ENCODE measurements at regions not wholly inside any gene's neighbourhood (a gene's known extent, or its start where the extent isn't known, plus 50 kb on each side); places are given as distances from the start of the nearest gene placed in this dataset.

- ChIA-PET CTCF (no interaction called here), POLR2A (ENCODE audit: low non-redundant PET) (no interaction called here)
- DNase-seq (ENCODE audit: low spot score): no peak
- no peak overlapping the region for H3K27ac ChIP-seq (ENCODE audit: low read depth, low read length, poor library complexity, severe bottlenecking)
- intact Hi-C loops (cut with micrococcal nuclease; ENCODE audit: unreplicated experiment): no loop called here
- H3K4me1 ChIP-seq (ENCODE audit: insufficient read depth, low read length, poor library complexity, severe bottlenecking): no peaks in the 10 kb centered on the region
- H3K36me3 ChIP-seq (ENCODE audit: insufficient read depth, low read length, poor library complexity, severe bottlenecking): no peaks in the 10 kb centered on the region
- H3K4me3 ChIP-seq (ENCODE audit: low read depth, low read length, poor library complexity, severe bottlenecking): no peak overlapping the region
- peaks cover 24% of the 10 kb centered on the region for H3K9me3 ChIP-seq (ENCODE audit: low read depth, low read length, poor library complexity, severe bottlenecking)
- no TSS peak for BruUV-seq (replicated peaks)
- H3K27me3 ChIP-seq (replicated peaks; ENCODE audit: insufficient read depth, low read depth, low read length, poor library complexity): no peaks in the 10 kb centered on the region
- TF ChIP-seq CTCF (conservative IDR thresholded peaks at IDR 0.05; ENCODE audit: low read depth, low read length): no peak
- TF ChIP-seq EZH2 (IDR thresholded peaks at IDR 0.05; ENCODE audit: borderline replicate concordance, low read depth, low read length, poor library complexity, severe bottlenecking): no peak
Observed at GRCh38 chrX:720250-720649, 89.7 kb downstream of the SHOX start.

GRCh38 chrX:716136-716535 lies 85.5 kb downstream of the SHOX start:
- H3K4me3 ChIP-seq (ENCODE audit: low read depth, low read length, poor library complexity, severe bottlenecking): no peak overlapping the region
- intact Hi-C loops (cut with micrococcal nuclease; ENCODE audit: unreplicated experiment): no loop called here
- no peak overlapping the region for H3K27ac ChIP-seq (ENCODE audit: low read depth, low read length, poor library complexity, severe bottlenecking)
- CTCF ChIA-PET: no interaction called here
- H3K27me3 ChIP-seq (replicated peaks; ENCODE audit: insufficient read depth, low read depth, low read length, poor library complexity): no peaks in the 10 kb centered on the region
- no TSS peak for BruUV-seq (replicated peaks)
- no peak for DNase-seq (ENCODE audit: low spot score)
- POLR2A ChIA-PET (ENCODE audit: low non-redundant PET): no interaction called here
- H3K36me3 ChIP-seq (ENCODE audit: insufficient read depth, low read length, poor library complexity, severe bottlenecking): no peaks in the 10 kb centered on the region
- H3K4me1 ChIP-seq (ENCODE audit: insufficient read depth, low read length, poor library complexity, severe bottlenecking): no peaks in the 10 kb centered on the region
- H3K9me3 ChIP-seq (ENCODE audit: low read depth, low read length, poor library complexity, severe bottlenecking): peaks cover 12% of the 10 kb centered on the region
- TF ChIP-seq EZH2 (IDR thresholded peaks at IDR 0.05; ENCODE audit: borderline replicate concordance, low read depth, low read length, poor library complexity, severe bottlenecking) (no peak), CTCF (conservative IDR thresholded peaks at IDR 0.05; ENCODE audit: low read depth, low read length) (no peak)

- no peak for TF ChIP-seq CTCF (conservative IDR thresholded peaks at IDR 0.05; ENCODE audit: low read depth, low read length)
- TF ChIP-seq EZH2 (IDR thresholded peaks at IDR 0.05; ENCODE audit: borderline replicate concordance, low read depth, low read length, poor library complexity, severe bottlenecking): no peak
- H3K9me3 ChIP-seq (ENCODE audit: low read depth, low read length, poor library complexity, severe bottlenecking): peaks cover 12% of the 10 kb centered on the region
- no peaks in the 10 kb centered on the region for H3K4me1 ChIP-seq (ENCODE audit: insufficient read depth, low read length, poor library complexity, severe bottlenecking)
- H3K27me3 ChIP-seq (replicated peaks; ENCODE audit: insufficient read depth, low read depth, low read length, poor library complexity): no peaks in the 10 kb centered on the region
- POLR2A ChIA-PET (ENCODE audit: low non-redundant PET): no interaction called here
- CTCF ChIA-PET: no interaction called here
- intact Hi-C loops (cut with micrococcal nuclease; ENCODE audit: unreplicated experiment): no loop called here
- no peaks in the 10 kb centered on the region for H3K36me3 ChIP-seq (ENCODE audit: insufficient read depth, low read length, poor library complexity, severe bottlenecking)
- no peak overlapping the region for H3K4me3 ChIP-seq (ENCODE audit: low read depth, low read length, poor library complexity, severe bottlenecking)
- no peak overlapping the region for H3K27ac ChIP-seq (ENCODE audit: low read depth, low read length, poor library complexity, severe bottlenecking)
- no peak for DNase-seq (ENCODE audit: low spot score)
- BruUV-seq (replicated peaks): no TSS peak
Observed at GRCh38 chrX:714131-714530, 83.5 kb downstream of the SHOX start.

All from A673 (cell line).